ENCODE measurements at regions not wholly inside any gene's neighbourhood (a gene's known extent, or its start where the extent isn't known, plus 50 kb on each side); places are given as distances from the start of the nearest gene placed in this dataset.

DNA sequence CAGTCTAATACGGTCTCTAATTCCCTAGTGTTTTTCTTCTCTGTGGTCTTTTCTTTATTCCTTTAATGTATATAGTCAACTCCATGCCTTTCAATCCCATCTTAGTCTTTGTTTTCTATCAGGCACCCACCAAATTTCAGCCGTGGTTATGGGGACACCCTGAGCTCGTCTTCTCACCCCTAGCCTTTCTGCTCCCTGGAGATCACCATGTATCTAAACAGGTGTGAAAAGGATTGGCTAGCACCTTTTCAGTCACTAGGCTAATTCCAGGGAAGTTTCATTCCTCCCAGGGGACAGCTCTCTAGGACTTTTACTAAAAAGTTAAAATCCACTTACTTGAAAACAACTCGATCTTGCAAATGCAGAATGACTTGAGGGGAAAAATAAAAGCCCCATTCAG lies 291.3 kb downstream of the ETNK1 start:
- Histone ChIP-seq H3K79me2 (ENCODE audit: control insufficient read depth, insufficient read depth, low read length) (no peaks in the 10 kb centered on the region), H3K4me3 (ENCODE audit: control insufficient read depth in 2 of 3, extremely low read depth in 1 of 3, insufficient read depth in 2 of 3, low read depth in 1 of 3, low read length in 3 of 3) (no peak overlapping the region), H3K27me3 (ENCODE audit: control insufficient read depth, extremely low read depth, insufficient read depth, low read length) (peaks cover 9% of the 10 kb centered on the region), H3K9me3 (ENCODE audit: control insufficient read depth, low read depth, low read length) (no peaks in the 10 kb centered on the region), H3K9me1 (ENCODE audit: control insufficient read depth, extremely low read depth, insufficient read depth, low read length) (no peaks in the 10 kb centered on the region), H2AFZ (ENCODE audit: control insufficient read depth, low read length) (no peak overlapping the region), H3K4me2 (ENCODE audit: control insufficient read depth, extremely low read depth, insufficient read depth, low read depth, low read length) (no peak overlapping the region), H3K36me3 (ENCODE audit: control insufficient read depth in 2 of 2, extremely low read depth in 1 of 2, insufficient read depth in 2 of 2, low read length in 2 of 2) (no peaks in the 10 kb centered on the region), H3K9ac (ENCODE audit: control insufficient read depth, extremely low read depth, insufficient read depth, low read length) (no peak overlapping the region), H4K20me1 (ENCODE audit: control insufficient read depth, extremely low read depth, insufficient read depth, low read length) (no peaks in the 10 kb centered on the region), H3K4me1 (ENCODE audit: control insufficient read depth, extremely low read depth, insufficient read depth, low read length) (no peaks in the 10 kb centered on the region), H3K27ac (ENCODE audit: control insufficient read depth, insufficient read depth, low read length) (no peak overlapping the region)
- FAIRE-seq: no peak
- TF ChIP-seq EZH2 (IDR thresholded peaks at IDR 0.05; ENCODE audit: low read length) (no peak), CTCF (optimal IDR thresholded peaks at IDR 0.05 in 1 of 3, IDR thresholded peaks at IDR 0.05 in 1 of 3, conservative IDR thresholded peaks at IDR 0.05 in 1 of 3; ENCODE audit: extremely low read depth in 1 of 3, insufficient read depth in 2 of 3, low read length in 3 of 3) (no peak)
- dilution Hi-C loops (cut with MboI; ENCODE audit: extremely low pct_ligation_motif_present, low sequenced_read_pairs): no loop called here
- no peak for DNase-seq (ENCODE audit: low read depth, low spot score)

- H4K20me1 ChIP-seq (ENCODE audit: control insufficient read depth, extremely low read depth, insufficient read depth, low read length): no peaks in the 10 kb centered on the region
- no peaks in the 10 kb centered on the region for H3K36me3 ChIP-seq (ENCODE audit: control insufficient read depth in 2 of 2, extremely low read depth in 1 of 2, insufficient read depth in 2 of 2, low read length in 2 of 2)
- FAIRE-seq (no peak), DNase-seq (ENCODE audit: low read depth, low spot score) (no peak)
- no peak for TF ChIP-seq EZH2 (IDR thresholded peaks at IDR 0.05; ENCODE audit: low read length)
- no peak for TF ChIP-seq CTCF (optimal IDR thresholded peaks at IDR 0.05 in 1 of 3, IDR thresholded peaks at IDR 0.05 in 1 of 3, conservative IDR thresholded peaks at IDR 0.05 in 1 of 3; ENCODE audit: extremely low read depth in 1 of 3, insufficient read depth in 2 of 3, low read length in 3 of 3)
- H3K4me2 ChIP-seq (ENCODE audit: control insufficient read depth, extremely low read depth, insufficient read depth, low read depth, low read length): no peak overlapping the region
- H2AFZ ChIP-seq (ENCODE audit: control insufficient read depth, low read length): no peak overlapping the region
- H3K9ac ChIP-seq (ENCODE audit: control insufficient read depth, extremely low read depth, insufficient read depth, low read length): no peak overlapping the region
- H3K4me3 ChIP-seq (ENCODE audit: control insufficient read depth in 2 of 3, extremely low read depth in 1 of 3, insufficient read depth in 2 of 3, low read depth in 1 of 3, low read length in 3 of 3): no peak overlapping the region
- H3K4me1 ChIP-seq (ENCODE audit: control insufficient read depth, extremely low read depth, insufficient read depth, low read length): no peaks in the 10 kb centered on the region
- no peaks in the 10 kb centered on the region for H3K79me2 ChIP-seq (ENCODE audit: control insufficient read depth, insufficient read depth, low read length)
- dilution Hi-C loops (cut with MboI; ENCODE audit: extremely low pct_ligation_motif_present, low sequenced_read_pairs): no loop called here
- H3K27ac ChIP-seq (ENCODE audit: control insufficient read depth, insufficient read depth, low read length): no peak overlapping the region
- H3K9me3 ChIP-seq (ENCODE audit: control insufficient read depth, low read depth, low read length): no peaks in the 10 kb centered on the region
- H3K27me3 ChIP-seq (ENCODE audit: control insufficient read depth, extremely low read depth, insufficient read depth, low read length): peaks cover 9% of the 10 kb centered on the region
- no peaks in the 10 kb centered on the region for H3K9me1 ChIP-seq (ENCODE audit: control insufficient read depth, extremely low read depth, insufficient read depth, low read length)
Measured at GRCh38 chr12:22916815-22917214, 291.8 kb downstream of the ETNK1 start.

Data from keratinocyte (primary cell).